D721Med (cell line): ENCODE measurements at regions not wholly inside any gene's neighbourhood (a gene's known extent, or its start where the extent isn't known, plus 50 kb on each side); places are given as distances from the start of the nearest gene placed in this dataset.

ENCODE experiments used
- DNase-seq: peaks from one replicate; pipeline ENCODE4 v3.0.0; 2011; ENCODE audit warnings: low spot score; ENCODE audit not compliant: insufficient read length
- FAIRE-seq: peaks from 2 replicates; lab custom pipeline; 2011; peaks lifted over from hg19 to GRCh38; lab: Jason Lieb, UNC
- CTCF ChIP-seq: IDR thresholded peaks from 2 replicates; pipeline ENCODE4 v1.5.1; 2012; ENCODE audit warnings: mild to moderate bottlenecking, control low read depth; ENCODE audit not compliant: insufficient read depth; ENCODE audit errors: missing control alignments

- FAIRE-seq = no peak
- DNase-seq = no peak
- TF ChIP-seq CTCF = no peak
Measured at GRCh38 chr5:143880178-143880577, 68.2 kb downstream of the HMHB1 start.

GRCh38 chr5:143882520-143882919 is 70.6 kb downstream of the HMHB1 start:
- no peak for TF ChIP-seq CTCF
- no peak for DNase-seq
- FAIRE-seq = no peak

GRCh38 chr5:143886096-143886495 is 74.1 kb downstream of the HMHB1 start:
- DNase-seq (no peak), FAIRE-seq (no peak)
- no peak for TF ChIP-seq CTCF

GRCh38 chr5:143886651-143887638 is 75.0 kb downstream of the HMHB1 start:
- DNase-seq (no peak), FAIRE-seq (no peak)
- no peak for TF ChIP-seq CTCF

- FAIRE-seq (no peak), DNase-seq (no peak)
Measured at GRCh38 chr5:143887903-143888665, 76.1 kb downstream of the HMHB1 start.

GRCh38 chr5:143888912-143889311 is 77.0 kb downstream of the HMHB1 start:
- no peak for TF ChIP-seq CTCF
- FAIRE-seq (no peak), DNase-seq (no peak)

More at GRCh38 chr5:143887903-143888665, 76.1 kb downstream of the HMHB1 start:
- TF ChIP-seq CTCF = no peak

GRCh38 chr5:143889986-143890385 is 78.0 kb downstream of the HMHB1 start:
- TF ChIP-seq CTCF = no peak
- DNase-seq = no peak
- FAIRE-seq = no peak
